ENCODE measurements at regions not wholly inside any gene's neighbourhood (a gene's known extent, or its start where the extent isn't known, plus 50 kb on each side); places are given as distances from the start of the nearest gene placed in this dataset.

GRCh38 chr16:86959729-86960128 lies 357.5 kb downstream of the C16orf95 start:
- no peak for TF ChIP-seq CTCF (IDR thresholded peaks at IDR 0.05)
- TF ChIP-seq POLR2A (IDR thresholded peaks at IDR 0.05) = no peak
- TF ChIP-seq POLR2AphosphoS5 (IDR thresholded peaks at IDR 0.05) = no peak
